NCI-H2081 treated with DMSO at 0.1 percent for 48 hours (cell line): ENCODE measurements at regions not wholly inside any gene's neighbourhood (a gene's known extent, or its start where the extent isn't known, plus 50 kb on each side); places are given as distances from the start of the nearest gene placed in this dataset.
A peak's percentile ranks its signal among the peaks of the same experiment; 100 is the strongest.

Experiments used
- DNase-seq: peaks from one replicate; lab custom pipeline; 2025; lab: John Stamatoyannopoulos, UW

GRCh38 chr6:14031516-14031915, 86.1 kb upstream of the CD83 start:
- DNase-seq, result no peak

- no peak for DNase-seq
Observed at GRCh38 chr6:14035071-14035847, 82.3 kb upstream of the CD83 start.

GRCh38 chr6:14035874-14036273, 81.7 kb upstream of the CD83 start:
- DNase-seq, result no peak

GRCh38 chr6:14036911-14037310, 80.7 kb upstream of the CD83 start:
- no peak for DNase-seq

DNA sequence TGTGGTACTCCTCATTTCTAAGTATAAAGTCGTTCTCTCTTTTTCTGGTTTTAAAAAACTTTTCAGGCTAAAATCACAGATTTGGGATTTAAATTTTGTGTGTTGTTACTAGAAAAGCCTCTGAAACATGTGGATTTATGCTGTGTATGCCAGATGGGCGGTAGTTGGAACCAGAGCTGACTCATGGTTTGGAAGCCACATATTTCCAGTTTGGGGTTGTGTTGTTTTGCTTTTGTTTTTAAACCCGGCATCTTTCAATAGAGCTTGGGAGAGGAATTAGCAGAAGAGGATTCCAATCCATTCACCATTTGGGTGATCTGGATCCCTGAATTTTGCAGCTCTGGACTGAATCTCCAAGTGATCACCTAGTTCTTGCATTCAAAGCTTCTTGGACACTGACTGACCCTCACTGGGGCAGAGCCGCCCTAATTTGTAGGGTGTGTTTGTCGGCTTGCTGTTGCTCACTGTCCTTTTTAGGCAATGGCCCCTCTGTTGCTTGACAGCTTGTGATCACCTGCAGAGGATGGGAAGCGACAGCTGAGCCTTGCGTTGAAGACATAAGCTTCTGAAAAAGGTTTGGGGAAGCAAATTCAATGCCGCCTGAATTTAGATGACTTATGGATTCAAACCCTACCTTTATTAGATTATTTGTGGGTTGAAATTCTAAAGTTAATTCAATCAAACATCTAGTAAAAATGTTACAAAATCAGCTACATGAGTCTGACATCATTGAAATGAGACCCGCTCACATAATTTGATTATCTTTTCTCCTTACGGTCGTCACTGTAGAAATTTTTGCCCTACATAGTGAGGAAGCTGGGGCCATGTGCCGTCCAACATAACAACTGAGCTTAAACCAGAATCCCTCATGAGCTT, 79.9 kb upstream of the CD83 start:
- no peak for DNase-seq

- peak; percentile 23 for DNase-seq
Observed at GRCh38 chr6:14038467-14039437, 78.8 kb upstream of the CD83 start.

GRCh38 chr6:14040042-14040441, 77.5 kb upstream of the CD83 start:
- DNase-seq, result no peak

DNA sequence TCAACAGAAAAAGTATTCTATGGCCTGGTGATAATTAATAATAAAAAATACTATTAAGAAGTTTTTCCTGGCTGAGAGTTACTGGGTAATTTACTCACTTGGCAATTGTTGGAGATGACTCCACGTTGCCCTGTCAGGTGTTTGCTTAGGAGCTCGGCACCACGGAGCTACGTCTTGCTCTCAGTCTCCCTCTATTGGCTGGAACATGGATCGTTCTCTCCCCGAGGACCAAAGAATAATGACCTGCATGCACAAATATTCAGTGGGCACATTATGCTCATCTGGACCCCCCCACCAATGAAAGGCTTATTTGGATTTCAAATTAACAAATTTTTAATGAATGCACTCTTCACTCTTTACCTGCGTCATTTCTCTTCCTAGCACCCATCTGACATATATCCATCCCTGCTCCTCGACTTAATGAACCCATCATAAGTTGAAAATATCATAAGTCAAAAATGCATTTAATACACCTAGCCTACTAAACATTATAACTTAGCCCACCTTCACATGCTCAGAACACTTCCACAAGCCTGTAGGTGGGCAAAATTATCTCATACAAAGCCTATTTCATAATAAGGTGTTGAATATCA, 71.0 kb upstream of the CD83 start:
- no peak for DNase-seq

DNA sequence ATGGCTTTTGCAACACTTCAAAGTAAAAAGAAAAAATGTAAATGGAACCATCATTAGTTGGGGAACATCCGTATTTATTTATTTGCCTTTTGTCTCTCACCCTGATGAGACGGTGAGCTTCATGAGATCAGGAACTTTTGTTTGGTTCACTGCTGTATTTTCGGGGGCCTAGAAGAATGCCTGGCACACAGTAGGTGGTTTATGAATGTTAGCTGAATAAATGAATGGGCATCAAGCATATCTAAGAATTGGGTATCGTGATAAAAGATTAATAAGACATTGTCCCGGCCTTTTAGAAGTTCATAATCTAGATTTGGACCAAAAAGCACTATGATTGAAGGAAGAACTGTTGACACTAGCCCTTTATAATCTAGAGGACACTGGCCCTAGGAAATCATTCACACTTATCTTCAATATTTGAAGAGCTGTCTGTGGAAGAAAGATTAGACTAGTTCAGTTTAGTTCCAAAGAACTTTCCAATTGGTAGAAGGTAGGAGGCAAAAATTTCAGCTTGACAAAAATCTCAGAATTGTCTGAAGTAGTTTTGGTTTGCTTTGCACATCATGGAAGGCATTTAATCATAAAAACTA, 70.3 kb upstream of the CD83 start:
- no peak for DNase-seq

DNA sequence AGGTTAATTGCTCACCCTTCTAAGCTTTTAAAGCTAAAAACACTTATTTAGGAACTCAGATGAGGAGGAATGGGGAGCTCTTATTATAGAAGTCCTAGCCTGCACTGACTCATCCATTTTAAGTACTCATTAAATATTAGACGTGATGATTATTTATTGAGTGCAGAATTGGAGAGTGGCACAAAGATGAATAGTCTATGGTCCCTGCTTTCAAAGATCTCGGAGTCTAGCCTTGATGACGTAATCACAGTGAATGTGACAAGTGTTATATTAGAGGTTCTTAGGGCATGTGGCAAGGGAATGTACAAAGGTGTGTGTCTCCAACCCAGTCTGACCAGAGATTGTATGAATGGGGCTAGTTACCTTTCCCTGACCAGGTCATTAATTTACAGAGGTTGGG, 68.7 kb upstream of the CD83 start:
- DNase-seq, result no peak

DNA sequence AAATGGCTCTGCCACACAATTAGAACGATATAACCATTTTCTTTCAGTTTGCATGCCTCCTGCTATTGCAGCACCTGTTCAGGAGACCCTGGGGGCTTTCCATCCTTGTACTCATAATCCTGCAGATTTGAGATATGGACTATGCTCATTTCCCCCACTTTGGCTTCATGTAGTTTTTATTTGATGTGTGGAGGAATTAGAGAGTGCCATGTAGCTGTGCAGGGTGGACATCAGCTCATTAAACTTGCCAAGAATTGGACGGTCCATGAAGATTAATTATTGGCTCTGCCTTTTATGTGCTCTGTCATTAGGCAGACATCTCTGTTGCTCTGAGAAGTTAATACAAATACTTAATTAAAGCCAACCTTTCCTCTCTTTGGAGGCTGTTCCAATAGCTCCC, 66.2 kb upstream of the CD83 start:
- no peak for DNase-seq

GRCh38 chr6:14053811-14054210, 63.8 kb upstream of the CD83 start:
- no peak for DNase-seq

- peak; percentile 42 for DNase-seq
Observed at GRCh38 chr6:14055541-14055940, 62.0 kb upstream of the CD83 start.

- DNase-seq, result no peak
Observed at GRCh38 chr6:14058029-14058695, 59.4 kb upstream of the CD83 start.

DNA sequence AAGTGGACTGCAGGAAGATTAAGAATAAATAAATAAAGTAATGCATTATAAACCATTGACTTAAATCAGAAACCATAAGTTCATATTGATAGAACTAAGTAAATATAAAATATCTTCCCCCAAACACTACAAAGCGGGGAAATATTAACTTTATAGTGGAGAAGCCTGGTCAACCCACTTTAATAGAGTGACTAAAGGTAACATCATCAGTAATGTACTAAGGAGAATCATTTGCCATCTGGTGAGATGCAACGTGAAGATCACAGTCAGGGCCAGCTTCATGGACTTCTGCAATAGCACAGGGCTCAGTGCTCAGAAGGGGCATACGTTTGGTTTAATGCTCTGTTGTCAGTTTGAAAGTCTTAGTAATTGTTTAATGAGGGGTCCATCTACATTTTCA, 58.8 kb upstream of the CD83 start:
- no peak for DNase-seq

DNA sequence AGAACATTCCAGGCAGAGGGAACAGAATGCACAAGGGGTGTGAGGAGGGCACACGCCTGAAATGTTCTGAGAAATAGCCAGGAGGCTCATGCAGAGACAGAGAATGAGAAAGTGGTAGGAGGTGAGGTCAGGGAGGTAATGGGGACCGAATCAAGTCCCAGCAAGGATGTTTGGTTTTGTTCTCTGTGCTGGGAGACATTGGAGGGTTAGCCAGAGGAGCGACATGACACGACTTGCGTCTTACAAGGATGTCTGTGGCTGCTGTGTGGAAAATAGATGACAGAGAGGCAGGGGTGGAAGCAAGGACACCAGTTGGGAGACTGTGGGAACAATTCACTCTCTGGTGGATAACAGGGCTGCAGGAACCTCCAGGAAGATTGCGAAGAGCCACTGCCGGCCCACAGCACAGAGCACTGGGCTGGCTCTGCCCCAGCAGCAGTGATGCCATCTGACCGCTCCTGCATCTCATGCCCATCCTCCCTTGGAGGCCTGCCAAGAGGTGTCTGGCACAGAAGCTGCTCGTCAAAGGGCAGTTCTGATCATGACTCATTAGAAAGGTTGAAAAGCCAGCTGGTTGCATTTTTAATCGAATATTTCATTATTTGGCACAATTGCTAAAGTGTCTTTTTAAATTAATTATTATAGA, 57.7 kb upstream of the CD83 start:
- DNase-seq, result no peak

GRCh38 chr6:14060971-14061370, 56.6 kb upstream of the CD83 start:
- no peak for DNase-seq

- DNase-seq, result no peak
Observed at GRCh38 chr6:14061643-14062042, 55.9 kb upstream of the CD83 start.

DNA sequence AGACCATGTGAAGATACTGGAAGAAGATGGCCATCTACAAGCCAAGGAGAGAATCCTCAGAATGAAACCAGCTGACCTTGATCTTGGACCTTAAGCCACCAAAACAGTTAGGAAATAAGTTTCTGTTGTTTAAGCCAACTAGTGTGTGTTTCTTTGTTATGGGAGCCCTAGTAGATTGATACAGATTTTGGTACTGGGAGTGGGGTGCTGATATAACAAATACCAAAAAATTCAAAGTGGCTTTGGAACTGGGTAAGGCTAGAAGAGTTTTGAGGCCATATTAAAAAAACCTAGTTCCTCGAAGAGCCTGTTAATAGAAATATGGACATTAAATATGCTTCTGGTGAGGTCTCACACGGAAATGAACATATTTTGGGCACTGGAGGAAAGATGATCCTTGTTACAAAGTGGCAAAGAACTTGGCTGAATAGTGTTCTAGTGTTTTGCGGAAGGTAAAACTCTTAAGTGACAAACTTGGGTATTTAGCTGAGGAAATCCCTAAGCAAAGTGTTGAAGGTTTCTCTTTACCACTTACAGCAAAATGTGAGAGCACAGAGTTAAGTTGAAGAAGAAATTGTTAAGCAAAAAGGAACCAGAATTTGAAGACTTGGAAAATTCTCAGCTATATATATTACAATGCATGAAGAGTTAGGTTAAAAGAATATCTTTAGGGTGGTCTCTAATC, 55.1 kb upstream of the CD83 start:
- no peak for DNase-seq

DNA sequence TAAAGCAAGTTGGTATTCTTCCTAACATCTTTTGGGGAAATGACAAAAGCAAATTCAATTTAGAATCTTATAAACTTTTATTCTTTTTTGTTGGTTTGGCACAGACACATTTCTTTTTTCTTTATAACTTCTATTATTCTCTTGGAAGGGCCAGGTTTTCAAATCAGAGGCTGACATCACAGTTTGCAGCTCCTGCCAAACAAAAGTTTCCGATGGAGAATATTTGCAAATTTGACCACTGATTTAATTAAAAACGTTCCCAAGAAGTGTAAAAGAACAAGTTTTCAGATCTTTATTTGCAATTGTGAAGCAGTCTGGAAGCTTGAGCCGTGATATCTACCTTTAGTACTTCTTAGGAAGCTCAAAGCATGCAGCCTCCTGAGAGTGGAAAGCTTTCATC, 53.8 kb upstream of the CD83 start:
- DNase-seq, result no peak
